H1 (cell line): ENCODE measurements at regions not wholly inside any gene's neighbourhood (a gene's known extent, or its start where the extent isn't known, plus 50 kb on each side); places are given as distances from the start of the nearest gene placed in this dataset.

Source experiments
- GTF2F1 ChIP-seq: IDR thresholded peaks from 2 replicates; pipeline ENCODE4 v1.6.1; 2012; ENCODE audit warnings: low read depth, low read length, improper control_type of control experiment, borderline replicate concordance
- JUN ChIP-seq: IDR thresholded peaks from 2 replicates; pipeline ENCODE4 v1.6.1; 2011; ENCODE audit warnings: low read depth, mild to moderate bottlenecking, improper control_type of control experiment, low read length
- TF ChIP-seq, protein P1 (sequence below), 3 experiments: IDR thresholded peaks; 1 replicate in 2 of 3; 2 replicates in 1 of 3; pipeline versions ENCODE4 v1.5.1 to v1.6.1; 2011; ENCODE audit warnings: low read length in 3 of 3, mild to moderate bottlenecking in 3 of 3, inconsistent platforms in 2 of 3, low read depth in 1 of 3, moderate library complexity in 1 of 3; ENCODE audit not compliant: insufficient read depth in 1 of 3; ENCODE audit errors: control extremely low read depth in 1 of 3

DNA sequence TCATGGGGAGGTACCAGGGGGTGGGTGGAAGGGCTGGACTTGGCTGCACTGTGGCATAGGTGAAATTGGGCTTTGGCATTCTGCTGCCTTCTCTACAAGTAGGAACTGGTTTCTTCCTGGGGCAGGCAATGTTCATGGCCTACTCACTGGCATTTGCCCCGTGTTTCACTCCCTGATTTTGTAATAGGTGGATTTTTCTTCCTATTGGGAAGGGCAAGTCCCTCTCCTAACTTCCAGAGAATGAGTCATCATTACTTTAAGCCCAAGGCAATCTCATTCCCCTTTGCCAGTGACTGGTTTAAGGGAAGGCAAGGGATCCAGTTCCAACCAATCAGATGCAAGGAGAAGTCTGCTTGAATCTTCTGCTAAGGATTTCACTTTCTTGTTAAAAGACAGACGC lies 67.9 kb upstream of the ANKRD55 start (continued):
- TF ChIP-seq GTF2F1 (no peak), JUN (no peak)
- TF ChIP-seq, protein P1, sequence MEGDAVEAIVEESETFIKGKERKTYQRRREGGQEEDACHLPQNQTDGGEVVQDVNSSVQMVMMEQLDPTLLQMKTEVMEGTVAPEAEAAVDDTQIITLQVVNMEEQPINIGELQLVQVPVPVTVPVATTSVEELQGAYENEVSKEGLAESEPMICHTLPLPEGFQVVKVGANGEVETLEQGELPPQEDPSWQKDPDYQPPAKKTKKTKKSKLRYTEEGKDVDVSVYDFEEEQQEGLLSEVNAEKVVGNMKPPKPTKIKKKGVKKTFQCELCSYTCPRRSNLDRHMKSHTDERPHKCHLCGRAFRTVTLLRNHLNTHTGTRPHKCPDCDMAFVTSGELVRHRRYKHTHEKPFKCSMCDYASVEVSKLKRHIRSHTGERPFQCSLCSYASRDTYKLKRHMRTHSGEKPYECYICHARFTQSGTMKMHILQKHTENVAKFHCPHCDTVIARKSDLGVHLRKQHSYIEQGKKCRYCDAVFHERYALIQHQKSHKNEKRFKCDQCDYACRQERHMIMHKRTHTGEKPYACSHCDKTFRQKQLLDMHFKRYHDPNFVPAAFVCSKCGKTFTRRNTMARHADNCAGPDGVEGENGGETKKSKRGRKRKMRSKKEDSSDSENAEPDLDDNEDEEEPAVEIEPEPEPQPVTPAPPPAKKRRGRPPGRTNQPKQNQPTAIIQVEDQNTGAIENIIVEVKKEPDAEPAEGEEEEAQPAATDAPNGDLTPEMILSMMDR (IDR thresholded peaks at IDR 0.05; ENCODE audit: control extremely low read depth in 1 of 3, insufficient read depth in 1 of 3, low read depth in 1 of 3, low read length in 3 of 3) = no peak
